ENCODE measurements at regions not wholly inside any gene's neighbourhood (a gene's known extent, or its start where the extent isn't known, plus 50 kb on each side); places are given as distances from the start of the nearest gene placed in this dataset.

DNA sequence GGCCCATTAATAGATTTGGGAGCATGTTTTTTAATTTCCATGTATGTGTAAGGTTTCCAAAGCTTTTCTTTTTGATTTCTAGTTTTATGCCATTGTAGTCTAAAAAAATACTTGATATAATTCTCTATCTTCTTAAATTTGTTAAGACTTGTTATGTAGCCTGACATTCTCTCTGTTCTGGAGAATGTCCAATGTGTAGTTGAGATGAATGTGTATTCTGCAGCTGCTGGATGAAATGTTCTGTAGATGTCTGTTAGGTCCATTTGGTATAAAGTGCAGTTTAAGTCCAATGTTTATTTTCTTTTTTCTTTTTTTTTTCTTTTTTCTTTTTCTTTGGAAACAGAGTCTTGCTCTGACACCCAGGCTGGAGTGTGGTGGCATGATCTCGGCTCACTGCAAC, 378.5 kb upstream of the MAD2L1 start:
- no TSS peak for BruUV-seq (replicated peaks)

More for the DNA sequence above, 378.5 kb upstream of the MAD2L1 start:
- ATAC-seq (ENCODE audit: low read depth) (no peak), DNase-seq (no peak)
- H3K4ac ChIP-seq (ENCODE audit: low read depth, low read length): no peak overlapping the region
- no peaks in the 10 kb centered on the region for H3K4me1 ChIP-seq (ENCODE audit: control insufficient read depth, insufficient read depth, low read length)
- H3K18ac ChIP-seq (ENCODE audit: low read depth, low read length): no peak overlapping the region
- no CpG with 5 or more reads among the region's 1 CpG for WGBS, 2 experiments (ENCODE audit: extremely low coverage in 2 of 2, insufficient read length in 1 of 2)
- H3K27ac ChIP-seq (ENCODE audit: insufficient read depth, low read length): no peak overlapping the region
- in situ Hi-C loops (cut with MboI; ENCODE audit: low sequenced_read_pairs) (no loop called here), dilution Hi-C loops (cut with HindIII; ENCODE audit: low sequenced_read_pairs, unreplicated experiment) (no loop called here), intact Hi-C loops (cut with micrococcal nuclease) (no loop called here)
- H3K23ac ChIP-seq (ENCODE audit: low read depth, low read length): no peak overlapping the region
- no peaks in the 10 kb centered on the region for H3K9me1 ChIP-seq (ENCODE audit: insufficient read depth, low read length)
- H3K56ac ChIP-seq (ENCODE audit: extremely low read depth, insufficient read depth, low read length): no peak overlapping the region
- TF ChIP-seq SMC3 (IDR thresholded peaks at IDR 0.05; ENCODE audit: low read depth, low read length) (no peak), CEBPB (IDR thresholded peaks at IDR 0.05; ENCODE audit: low read depth, low read length) (no peak)
- no peaks in the 10 kb centered on the region for H4K20me1 ChIP-seq (ENCODE audit: insufficient read depth, low read length)
- no peak overlapping the region for H4K5ac ChIP-seq (ENCODE audit: low read depth, low read length)
- no peak overlapping the region for H2BK15ac ChIP-seq (ENCODE audit: low read depth, low read length)
- no peaks in the 10 kb centered on the region for H3K27me3 ChIP-seq (ENCODE audit: control insufficient read depth, insufficient read depth, low read length)
- no peak overlapping the region for H3K14ac ChIP-seq (replicated peaks; ENCODE audit: low read depth, low read length)
- no peaks in the 10 kb centered on the region for H3K79me1 ChIP-seq (ENCODE audit: low read depth in 1 of 2, low read length in 2 of 2)
- H3K9ac ChIP-seq (ENCODE audit: low read depth, low read length): no peak overlapping the region
- no peak overlapping the region for H3K4me3 ChIP-seq (ENCODE audit: insufficient read depth, low read depth, low read length)
- no peak overlapping the region for H2AK5ac ChIP-seq (ENCODE audit: low read depth, low read length)
- H2BK5ac ChIP-seq (ENCODE audit: low read depth, low read length, poor library complexity, severe bottlenecking): no peak overlapping the region
- H2AK9ac ChIP-seq (replicated peaks; ENCODE audit: low read depth, low read length, poor library complexity): no peak overlapping the region
- no peaks in the 10 kb centered on the region for H3K9me3 ChIP-seq (ENCODE audit: control insufficient read depth, insufficient read depth, low read length)
- H2BK20ac ChIP-seq (ENCODE audit: low read depth, low read length): no peak overlapping the region
- CTCF ChIA-PET: no interaction called here
- H4K8ac ChIP-seq (ENCODE audit: low read depth in 2 of 2, low read length in 2 of 2): no peak overlapping the region
- H2AFZ ChIP-seq (replicated peaks; ENCODE audit: low read length, poor library complexity): no peak overlapping the region
- no peak overlapping the region for H2BK120ac ChIP-seq (ENCODE audit: low read depth, low read length)
- POLR2A ChIA-PET (ENCODE audit: unreplicated experiment): no interaction called here
- H3K36me3 ChIP-seq (ENCODE audit: control insufficient read depth, insufficient read depth, low read length): no peaks in the 10 kb centered on the region
- H4K91ac ChIP-seq (ENCODE audit: insufficient read depth, low read depth, low read length): no peak overlapping the region
- no peak overlapping the region for H3K4me2 ChIP-seq (ENCODE audit: low read depth, low read length)

Measured in IMR-90 (cell line).